K562 (cell line): ENCODE measurements at regions not wholly inside any gene's neighbourhood (a gene's known extent, or its start where the extent isn't known, plus 50 kb on each side); places are given as distances from the start of the nearest gene placed in this dataset.

Experiments used
- CC2D1A ChIP-seq: fragments of 450-650 bp; IDR thresholded peaks from 2 replicates; pipeline ENCODE4 v1.6.1; 2017; ENCODE audit warnings: mild to moderate bottlenecking
- CHD1 ChIP-seq: fragments of 200-600 bp; sonication (generic); IDR thresholded peaks from one replicate; pipeline ENCODE4 v1.6.1; 2012; ENCODE audit warnings: mild to moderate bottlenecking, moderate library complexity, low read length, inconsistent platforms
- CREB1 ChIP-seq, 2 experiments: sonication (generic) in 1 of 2; formaldehyde crosslinking in 1 of 2; IDR thresholded peaks; 2 replicates each; pipeline versions ENCODE4 v1.6.1 to v1.8.0; 2012 to 2022; ENCODE audit warnings: inconsistent platforms in 1 of 2, mild to moderate bottlenecking in 1 of 2, missing genetic modification reagents in 1 of 2, moderate library complexity in 1 of 2
- CTBP1 ChIP-seq: fragments of 450-650 bp; IDR thresholded peaks from 2 replicates; pipeline ENCODE4 v1.6.1; 2016; ENCODE audit warnings: borderline replicate concordance
- EP300 ChIP-seq: IDR thresholded peaks from 2 replicates; pipeline ENCODE4 v1.6.1; 2012; ENCODE audit warnings: low read length, improper control_type of control experiment
- POLR2A ChIP-seq: fragments of 450-650 bp; conservative IDR thresholded peaks from 2 replicates; pipeline ENCODE4 v1.6.1; 2016
- SRF ChIP-seq, 2 experiments: fragments of 250-450, 450-650 bp in 1 of 2; sonication (Bioruptor Pico) in 1 of 2; sonication (generic) in 1 of 2; formaldehyde crosslinking; IDR thresholded peaks; 2 replicates each; pipeline versions ENCODE4 v1.5.0 to v1.5.1; 2020 to 2022; ENCODE audit warnings: mild to moderate bottlenecking in 1 of 2, missing genetic modification reagents in 1 of 2
- TCF7 ChIP-seq: sonication (generic); IDR thresholded peaks from 2 replicates; pipeline ENCODE4 v1.6.1; 2016; ENCODE audit warnings: antibody characterized with exemption, borderline replicate concordance
- VEZF1 ChIP-seq: fragments of 200-800 bp; sonication (Bioruptor generic); IDR thresholded peaks from 2 replicates; pipeline ENCODE4 v1.6.1; 2017; ENCODE audit warnings: missing genetic modification characterization, missing compliant biosample characterization
- ZNF23 ChIP-seq: fragments of 250-450 bp; sonication (Bioruptor Pico); IDR thresholded peaks from 2 replicates; pipeline ENCODE4 v1.4.0; 2020; ENCODE audit warnings: mild to moderate bottlenecking
- ZNF395 ChIP-seq: fragments of 200-800 bp; sonication (Bioruptor generic); IDR thresholded peaks from 2 replicates; pipeline ENCODE4 v1.6.1; 2017; ENCODE audit warnings: missing genetic modification characterization, missing compliant biosample characterization
- ZNF408 ChIP-seq: fragments of 250-450 bp; sonication (Bioruptor Pico); IDR thresholded peaks from 2 replicates; pipeline ENCODE4 v1.4.0; 2020; ENCODE audit warnings: low read depth, mild to moderate bottlenecking, moderate library complexity
- ZNF609 ChIP-seq: sonication (generic); formaldehyde crosslinking; IDR thresholded peaks from 2 replicates; pipeline ENCODE4 v1.8.1; 2023; ENCODE audit warnings: missing genetic modification reagents, mild to moderate bottlenecking, borderline replicate concordance
- ZNF778 ChIP-seq: fragments of 450-650 bp; formaldehyde crosslinking; IDR thresholded peaks from 2 replicates; pipeline ENCODE4 v1.4.0; 2020; ENCODE audit warnings: mild to moderate bottlenecking, moderate library complexity

- TF ChIP-seq ZNF395 (CRISPR knock-in tag): 0 out of 2 replicates have a peak, but pooled peaks have one; percentile 38
- TF ChIP-seq TCF7: 0 out of 2 replicates have a peak, but pooled peaks have one; percentile 42
- TF ChIP-seq POLR2A: no peak
- TF ChIP-seq CTBP1: 0 out of 2 replicates have a peak, but pooled peaks have one; percentile 31
- no peak for TF ChIP-seq ZNF23
- no peak for TF ChIP-seq ZNF408 (CRISPR knock-in tag)
- TF ChIP-seq CREB1 (IDR thresholded peaks at IDR 0.05): no peak
- TF ChIP-seq CREB1 (CRISPR knock-in tag; IDR thresholded peaks at IDR 0.05): no peak
- peak; percentile 86 for TF ChIP-seq CC2D1A
- TF ChIP-seq EP300: peak; percentile 19; the same call in 1 of the 2 replicates
- TF ChIP-seq SRF (CRISPR knock-in tag; IDR thresholded peaks at IDR 0.05): 0 out of 4 replicates have a peak, but pooled peaks of 1 of the 2 experiments have one; percentile 26
- TF ChIP-seq VEZF1: no peak
- no peak for TF ChIP-seq ZNF609
- TF ChIP-seq ZNF778: no peak
- no peak for TF ChIP-seq CHD1
Measured at GRCh38 chr3:17841190-17841828, 98.9 kb upstream of the TBC1D5 start (continued).
